ENCODE measurements at regions not wholly inside any gene's neighbourhood (a gene's known extent, or its start where the extent isn't known, plus 50 kb on each side); places are given as distances from the start of the nearest gene placed in this dataset.

DNA sequence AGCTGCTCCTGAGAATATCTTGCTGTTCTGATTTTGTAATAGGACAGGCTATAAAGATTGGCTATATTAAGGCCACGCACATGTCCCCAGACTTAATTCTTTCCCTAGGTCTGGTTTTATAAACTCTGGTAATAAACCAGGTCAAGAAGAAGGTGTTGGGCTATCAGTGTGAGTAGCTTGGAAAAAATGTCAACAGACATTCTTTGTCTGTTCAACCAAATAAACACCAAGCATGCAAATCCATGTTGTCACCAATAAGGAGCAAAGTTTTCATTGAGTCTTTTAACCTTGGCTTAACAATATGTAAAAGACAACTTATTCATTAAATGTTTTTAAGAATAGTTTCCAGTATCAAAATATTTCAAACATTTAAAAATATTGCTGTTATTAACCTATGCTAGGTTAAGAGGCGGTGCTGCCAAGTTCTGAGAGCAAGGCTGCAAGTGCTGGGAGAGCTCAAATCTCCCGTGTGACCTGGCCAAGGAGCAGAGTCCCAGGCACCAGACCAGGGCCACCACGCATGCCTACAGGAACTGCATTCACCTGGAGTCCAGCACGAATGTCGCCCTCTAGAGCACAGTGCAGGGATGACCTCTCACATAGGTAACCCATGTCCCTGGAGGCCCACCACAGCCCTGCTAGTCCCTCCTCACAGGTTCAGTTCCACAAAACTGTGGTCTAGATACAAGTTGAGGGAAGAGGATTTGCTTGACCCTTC is 120.5 kb upstream of the POU3F3 start:
- DNase-seq = no peak

- no peak for DNase-seq
Measured at GRCh38 chr2:104734937-104735586, 118.9 kb upstream of the POU3F3 start.

DNA sequence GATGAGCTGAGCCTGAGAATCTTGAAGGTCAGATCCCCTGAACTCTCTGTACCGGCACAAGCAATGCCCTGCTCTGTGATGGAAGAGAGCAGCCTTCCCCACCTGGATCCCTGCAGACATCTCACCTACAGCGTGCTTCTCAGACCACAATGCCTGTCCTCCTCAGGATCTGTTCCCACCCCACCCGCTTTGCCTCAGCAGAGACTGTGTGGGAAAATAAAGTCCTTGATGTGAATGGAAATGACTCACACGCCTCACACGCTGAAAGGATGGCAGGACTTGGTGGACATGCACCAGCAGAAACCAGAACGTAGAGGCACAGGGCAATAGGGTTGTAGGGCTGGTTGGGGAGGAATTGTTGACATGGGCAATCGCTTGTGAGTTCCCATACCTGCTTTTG is 117.9 kb upstream of the POU3F3 start:
- DNase-seq = no peak

- no peak for DNase-seq
Measured at GRCh38 chr2:104741860-104742259, 112.1 kb upstream of the POU3F3 start.

GRCh38 chr2:104744537-104744936 is 109.4 kb upstream of the POU3F3 start:
- no peak for DNase-seq

DNA sequence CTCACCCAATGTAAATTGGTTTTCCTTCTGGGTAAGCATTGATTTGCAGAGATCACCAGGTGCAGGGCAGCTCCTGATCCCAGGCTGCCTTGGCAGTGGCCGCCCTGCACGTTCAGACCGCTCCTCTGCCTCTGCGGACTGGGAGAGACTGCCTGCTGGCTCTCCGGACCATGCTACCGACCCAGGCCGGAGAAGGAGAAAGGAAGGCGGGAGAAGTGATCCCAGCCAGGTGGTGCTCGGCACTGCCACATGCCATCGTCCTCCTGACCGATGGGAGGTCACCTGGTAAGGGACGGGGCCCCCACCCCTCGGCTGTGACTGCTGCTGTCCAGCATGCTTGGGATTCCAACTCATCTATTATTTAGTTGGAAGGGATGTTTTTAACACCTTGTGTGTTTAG is 108.1 kb upstream of the POU3F3 start:
- no peak for DNase-seq

DNA sequence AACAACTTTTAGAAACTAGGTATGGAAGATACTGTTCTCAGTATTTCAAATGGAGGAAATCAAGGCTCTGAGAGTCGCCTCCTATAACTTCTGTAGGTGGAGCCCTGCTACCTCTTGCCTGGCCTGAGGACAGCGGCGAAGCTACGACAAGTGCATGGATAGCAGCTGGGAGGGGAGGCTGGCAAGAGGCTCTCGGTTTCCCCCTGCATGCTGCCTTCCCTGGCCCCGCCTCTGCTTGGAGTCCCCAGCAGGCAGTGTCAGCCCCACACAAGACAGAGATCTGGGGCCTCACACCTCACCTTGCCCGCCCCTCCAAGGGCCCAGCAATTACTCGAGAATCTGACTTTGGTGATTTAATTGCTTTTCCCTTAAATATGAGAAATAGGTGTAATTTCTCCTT is 107.6 kb upstream of the POU3F3 start:
- DNase-seq = no peak

DNA sequence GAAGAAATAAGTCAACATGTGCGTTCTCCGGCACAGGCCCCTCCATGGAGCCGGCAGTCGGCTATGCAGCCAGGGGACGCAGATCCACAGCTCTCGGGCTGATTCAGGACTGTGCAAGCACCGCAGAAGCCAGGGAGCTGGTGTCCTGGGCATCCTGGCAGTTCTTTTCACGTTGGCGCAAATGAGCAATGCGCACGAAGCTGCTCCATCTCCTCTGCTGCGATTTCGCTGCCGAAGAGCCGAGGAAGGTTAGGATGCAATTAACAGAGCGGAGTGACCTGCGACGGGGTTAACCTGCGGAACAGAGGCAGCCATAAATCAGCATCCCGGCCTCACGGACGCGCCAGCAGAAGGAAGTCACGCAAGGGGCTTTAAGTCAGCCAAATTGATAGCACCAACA is 107.1 kb upstream of the POU3F3 start:
- no peak for DNase-seq

DNA sequence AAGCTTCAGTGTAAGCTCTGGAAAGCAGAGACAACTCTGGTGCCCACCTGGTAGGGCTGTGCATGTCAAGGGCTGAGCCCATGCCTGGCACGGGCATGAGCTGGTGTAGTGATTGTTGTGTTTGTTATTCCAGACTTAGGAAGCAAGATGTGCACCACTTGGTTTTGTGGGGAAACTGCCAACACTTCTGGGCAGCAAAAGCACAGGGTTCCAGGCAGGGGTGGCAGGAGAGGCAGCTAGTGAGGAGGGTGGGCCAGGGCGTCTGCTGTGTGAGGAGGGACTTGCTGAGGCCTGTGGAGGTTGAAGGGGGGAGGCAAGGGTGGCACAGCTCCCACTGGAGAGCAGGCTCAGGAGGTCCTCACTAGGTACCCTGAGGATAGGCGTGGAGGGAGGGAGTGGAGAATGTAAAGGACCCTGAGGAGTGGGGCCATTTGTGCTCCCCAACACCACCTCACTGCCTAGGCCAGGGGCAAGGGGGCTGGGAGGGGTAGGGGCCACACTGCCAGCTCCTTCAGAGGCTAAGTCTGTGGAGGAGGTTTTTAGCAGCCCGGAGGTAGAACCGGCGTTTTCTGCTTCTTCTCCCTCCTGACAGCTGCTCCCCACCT is 104.0 kb upstream of the POU3F3 start:
- DNase-seq = no peak

- no peak for DNase-seq
Measured at GRCh38 chr2:104752504-104752903, 101.4 kb upstream of the POU3F3 start.

DNA sequence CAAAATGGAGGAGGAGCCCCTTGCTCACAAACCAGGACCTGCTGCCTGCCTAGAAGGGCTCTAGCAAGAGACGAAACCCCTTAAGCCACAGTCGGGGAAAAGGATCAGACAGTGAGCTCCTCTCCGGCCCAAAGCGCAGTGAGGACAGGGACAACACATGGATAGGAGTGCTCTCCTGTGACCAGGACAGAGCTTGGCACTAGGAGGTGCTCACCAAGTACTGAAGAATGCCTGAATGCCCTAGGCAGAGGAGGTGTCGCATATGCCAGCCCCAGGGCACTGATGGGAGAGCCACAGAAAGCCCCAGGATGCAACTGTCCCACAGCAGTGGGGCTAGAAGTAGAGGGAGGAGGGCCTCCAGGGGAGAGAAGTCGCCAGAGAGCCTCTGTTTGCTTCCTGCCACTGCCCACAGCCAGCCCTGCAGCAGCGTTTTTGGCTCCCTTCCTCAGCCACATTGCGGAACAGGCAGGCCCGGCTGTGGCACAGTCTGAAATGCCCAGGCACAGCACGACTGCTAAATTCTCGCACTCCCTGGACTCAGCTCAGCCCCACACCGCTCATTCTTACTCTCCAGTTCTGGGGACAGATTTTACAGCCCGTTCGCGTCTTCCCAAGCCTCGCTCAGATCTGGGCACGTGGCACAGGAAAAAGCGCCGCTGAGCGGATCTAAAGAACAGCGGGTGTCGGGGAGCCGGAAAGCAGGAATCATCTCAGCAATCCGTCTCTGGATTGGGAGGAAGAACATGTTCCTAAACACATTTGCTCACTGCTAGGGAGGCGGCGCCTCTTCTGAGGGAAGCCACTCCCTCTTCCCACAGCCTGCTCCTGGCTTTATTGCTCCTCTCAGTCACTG is 98.7 kb upstream of the POU3F3 start:
- peak; percentile 57 for DNase-seq

GRCh38 chr2:104756118-104756517 is 97.8 kb upstream of the POU3F3 start:
- DNase-seq = no peak

GRCh38 chr2:104757056-104757455 is 96.9 kb upstream of the POU3F3 start:
- no peak for DNase-seq

DNA sequence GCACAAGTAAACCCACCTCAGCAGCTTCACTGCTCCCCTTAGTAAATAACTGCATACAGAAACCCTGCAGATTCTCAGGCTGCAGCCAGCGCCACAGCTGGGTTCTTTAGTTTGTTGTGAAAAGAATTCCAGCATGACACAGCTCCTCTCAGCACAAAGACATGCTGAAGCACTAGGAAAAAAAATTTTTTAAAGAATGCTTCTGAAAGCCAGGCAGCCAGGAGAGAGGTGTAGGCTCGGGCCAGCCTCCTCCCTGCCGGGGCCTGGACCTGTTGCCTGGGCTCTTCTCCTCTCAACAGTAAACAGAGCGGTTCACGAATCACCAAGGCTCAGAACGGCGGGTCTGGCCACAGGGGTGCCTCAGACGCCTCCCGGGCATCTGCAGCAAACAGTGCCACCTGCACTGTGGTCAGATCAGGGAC is 95.7 kb upstream of the POU3F3 start:
- DNase-seq = peak; percentile 31

- no peak for DNase-seq
Measured at GRCh38 chr2:104762031-104762430, 91.9 kb upstream of the POU3F3 start.

DNA sequence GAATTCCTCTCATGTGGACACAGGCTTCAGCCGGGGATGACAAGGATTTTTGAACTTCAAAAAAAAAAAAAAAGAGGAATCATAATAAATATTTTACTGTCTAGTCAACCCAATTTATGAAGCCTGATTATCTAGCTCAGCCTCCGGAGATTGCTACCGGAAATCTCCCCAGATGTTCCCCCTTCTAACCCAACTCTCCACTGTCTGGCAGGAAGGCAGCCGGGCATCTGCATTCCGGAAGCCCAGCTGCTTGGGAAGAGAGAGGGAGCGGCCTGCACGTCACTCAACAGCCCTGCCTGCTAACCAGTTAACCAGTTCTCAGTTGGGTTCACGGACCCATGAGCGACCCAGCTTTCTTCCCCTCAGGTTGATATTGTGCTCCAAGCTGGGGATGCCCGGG is 87.2 kb upstream of the POU3F3 start:
- DNase-seq = no peak

- no peak for DNase-seq
Measured at GRCh38 chr2:104768694-104769093, 85.2 kb upstream of the POU3F3 start.

GRCh38 chr2:104769096-104769495 is 84.8 kb upstream of the POU3F3 start:
- DNase-seq = no peak

DNA sequence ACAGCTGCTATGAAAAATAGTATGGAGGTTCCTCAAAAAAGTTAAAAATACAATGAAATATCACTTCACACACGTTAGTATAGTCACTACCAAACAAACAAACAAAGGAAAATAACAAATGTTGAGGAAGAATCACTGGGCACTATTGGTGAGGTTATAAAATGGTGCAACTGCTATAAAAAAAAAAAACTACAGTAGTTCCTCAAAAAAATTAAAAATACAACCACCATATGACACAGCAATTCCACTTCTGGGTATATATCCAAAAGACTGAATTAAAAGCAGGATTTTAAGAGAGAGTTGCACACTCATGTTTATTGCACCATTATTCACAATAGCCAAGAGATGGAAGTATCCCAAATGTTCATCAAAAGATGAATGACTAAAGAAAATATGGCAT is 80.9 kb upstream of the POU3F3 start:
- no peak for DNase-seq

DNA sequence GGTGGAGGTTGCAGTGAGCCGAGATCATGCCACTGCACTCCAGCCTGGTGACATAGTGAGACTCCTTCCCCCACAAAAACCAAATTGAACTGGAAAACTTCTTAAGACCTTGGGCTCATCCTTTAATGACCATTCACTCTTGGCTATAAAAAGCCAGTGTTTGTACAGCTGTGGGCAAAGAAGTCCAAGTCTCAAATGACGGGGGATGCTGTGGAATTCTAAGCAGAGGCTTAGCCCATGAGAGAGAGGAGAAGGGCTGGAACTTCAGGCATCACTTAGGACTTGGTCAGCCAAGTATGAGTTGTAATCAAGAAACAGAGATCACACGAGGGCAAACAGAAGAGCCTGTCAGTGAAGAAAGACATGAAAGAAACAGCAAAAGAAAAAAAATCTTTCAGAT is 79.3 kb upstream of the POU3F3 start:
- no peak for DNase-seq

- no peak for DNase-seq
Measured at GRCh38 chr2:104777721-104778120, 76.2 kb upstream of the POU3F3 start.

DNA sequence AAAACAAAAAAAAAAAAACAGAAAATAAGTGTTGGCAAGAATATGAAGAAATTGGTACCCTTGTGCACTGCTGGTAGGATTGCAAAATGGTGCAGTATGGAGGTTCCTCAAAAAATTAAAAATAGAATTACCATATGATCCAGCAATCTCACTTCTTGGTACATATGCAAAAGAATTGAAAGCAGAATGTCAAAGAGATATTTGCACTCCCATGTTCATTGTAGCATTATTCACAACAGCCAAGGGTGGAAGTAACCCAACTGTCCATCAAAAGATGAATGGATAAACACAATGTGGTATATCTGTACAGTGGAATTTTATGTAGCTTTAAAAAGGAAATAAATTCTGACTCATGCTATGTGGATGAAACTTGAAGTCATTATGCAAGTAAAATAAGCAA is 72.8 kb upstream of the POU3F3 start:
- no peak for DNase-seq

GRCh38 chr2:104784264-104784663 is 69.7 kb upstream of the POU3F3 start:
- no peak for DNase-seq

DNA sequence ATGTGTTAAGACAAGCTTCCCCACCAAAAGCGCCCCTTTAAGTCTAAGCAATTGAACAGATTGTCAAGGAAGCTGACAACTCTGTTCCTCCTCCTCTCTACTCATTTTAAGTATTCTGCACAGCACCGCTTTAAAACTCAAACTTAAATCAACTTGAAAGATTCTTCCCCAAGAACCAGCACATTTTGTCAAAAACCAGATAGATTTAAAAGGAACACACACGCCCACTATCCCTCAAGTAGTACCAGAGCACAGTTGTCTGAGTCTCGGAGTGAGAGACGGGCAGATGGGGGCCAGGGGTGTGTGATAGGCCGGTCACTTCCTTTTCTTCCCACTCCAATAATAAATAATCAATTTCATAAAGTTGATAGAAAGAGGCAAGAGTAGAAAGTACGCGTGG is 67.7 kb upstream of the POU3F3 start:
- DNase-seq = no peak

Data from femur (tissue), 1 donor.